H9 (cell line): ENCODE measurements at regions not wholly inside any gene's neighbourhood (a gene's known extent, or its start where the extent isn't known, plus 50 kb on each side); places are given as distances from the start of the nearest gene placed in this dataset.

Experiments
- DNase-seq: peaks from one replicate; pipeline ENCODE4 v3.0.0-alpha.2; 2017
- H2AFZ ChIP-seq: one replicate; pipeline ENCODE4 v1.6.1; 2013; ENCODE audit warnings: mild to moderate bottlenecking, low read length, control low read depth, moderate library complexity
- H2AK5ac ChIP-seq: 2 replicates; pipeline ENCODE4 v1.6.1; 2013; ENCODE audit warnings: low read length, control low read depth, mixed read lengths; ENCODE audit not compliant: insufficient read length
- H2BK120ac ChIP-seq: one replicate; pipeline ENCODE4 v1.6.1; 2013; ENCODE audit warnings: low read depth, mild to moderate bottlenecking, low read length, control low read depth, inconsistent platforms; ENCODE audit not compliant: poor library complexity, severe bottlenecking
- H2BK12ac ChIP-seq: 2 replicates; pipeline ENCODE4 v1.6.1; 2013; ENCODE audit warnings: low read length, control low read depth, mixed read lengths, low read depth; ENCODE audit not compliant: insufficient read length
- H2BK15ac ChIP-seq: 2 replicates; pipeline ENCODE4 v1.6.1; 2013; ENCODE audit warnings: low read depth, low read length, control low read depth
- H2BK20ac ChIP-seq: one replicate; pipeline ENCODE4 v1.6.1; 2013; ENCODE audit warnings: low read depth, mild to moderate bottlenecking, low read length, control low read depth, inconsistent platforms; ENCODE audit not compliant: poor library complexity, severe bottlenecking
- H2BK5ac ChIP-seq: 2 replicates; pipeline ENCODE4 v1.6.1; 2013; ENCODE audit warnings: low read length, control low read depth, mixed read lengths; ENCODE audit not compliant: insufficient read length
- H3K14ac ChIP-seq: 2 replicates; pipeline ENCODE4 v1.6.1; 2013; ENCODE audit warnings: low read length, control low read depth; ENCODE audit not compliant: insufficient read depth
- H3K18ac ChIP-seq: 2 replicates; pipeline ENCODE4 v1.6.1; 2013; ENCODE audit warnings: low read depth, mild to moderate bottlenecking, mixed read lengths, low read length, control low read depth; ENCODE audit not compliant: insufficient read length
- H3K23ac ChIP-seq: 2 replicates; pipeline ENCODE4 v1.6.1; 2013; ENCODE audit warnings: low read length, control low read depth, mixed read lengths, low read depth; ENCODE audit not compliant: insufficient read length
- H3K23me2 ChIP-seq: 2 replicates; pipeline ENCODE4 v1.6.1; 2013; ENCODE audit warnings: low read depth, mild to moderate bottlenecking, mixed read lengths, low read length, control low read depth; ENCODE audit not compliant: insufficient read length, poor library complexity, severe bottlenecking
- H3K27ac ChIP-seq: 2 replicates; pipeline ENCODE4 v1.5.1; 2013; ENCODE audit warnings: low read length, control low read depth, mixed read lengths, low read depth; ENCODE audit not compliant: insufficient read length
- H3K27me3 ChIP-seq: 2 replicates; pipeline ENCODE4 v1.6.1; 2013; ENCODE audit warnings: low read length, control low read depth, inconsistent platforms; ENCODE audit not compliant: insufficient read depth
- H3K4ac ChIP-seq: 2 replicates; pipeline ENCODE4 v1.6.1; 2013; ENCODE audit warnings: low read depth, mild to moderate bottlenecking, control low read depth, inconsistent platforms, low read length, moderate library complexity
- H3K4me1 ChIP-seq: 2 replicates; pipeline ENCODE4 v1.6.1; 2013; ENCODE audit warnings: low read length, control low read depth, inconsistent platforms; ENCODE audit not compliant: insufficient read depth
- H3K4me2 ChIP-seq: 2 replicates; pipeline ENCODE4 v1.6.1; 2013; ENCODE audit warnings: low read length, control low read depth, mixed read lengths; ENCODE audit not compliant: insufficient read length, insufficient read depth
- H3K56ac ChIP-seq: 2 replicates; pipeline ENCODE4 v1.6.1; 2013; ENCODE audit warnings: low read depth, mild to moderate bottlenecking, mixed read lengths, low read length, control low read depth; ENCODE audit not compliant: insufficient read length
- H3K79me1 ChIP-seq: 2 replicates; pipeline ENCODE4 v1.6.1; 2013; ENCODE audit warnings: low read depth, mild to moderate bottlenecking, moderate library complexity, low read length, control low read depth, inconsistent platforms; ENCODE audit not compliant: insufficient read depth, poor library complexity, severe bottlenecking
- H3K79me2 ChIP-seq: 2 replicates; pipeline ENCODE4 v1.6.1; 2013; ENCODE audit warnings: low read length, control low read depth, inconsistent platforms; ENCODE audit not compliant: insufficient read depth
- H3K9ac ChIP-seq: 2 replicates; pipeline ENCODE4 v1.6.1; 2013; ENCODE audit warnings: low read length, control low read depth, mixed read lengths; ENCODE audit not compliant: insufficient read length; ENCODE audit errors: extremely low read depth
- H3K9me3 ChIP-seq: one replicate; pipeline ENCODE4 v1.6.1; 2013; ENCODE audit warnings: low read depth, low read length, inconsistent platforms; ENCODE audit not compliant: control insufficient read depth
- H3T11ph ChIP-seq: one replicate; pipeline ENCODE4 v1.6.1; 2013; ENCODE audit warnings: mild to moderate bottlenecking, low read length, control low read depth, inconsistent platforms
- H4K20me1 ChIP-seq: one replicate; pipeline ENCODE4 v1.6.1; 2013; ENCODE audit not compliant: control insufficient read depth, insufficient read length, insufficient read depth
- H4K5ac ChIP-seq: 2 replicates; pipeline ENCODE4 v1.6.1; 2013; ENCODE audit warnings: low read depth, mild to moderate bottlenecking, mixed read lengths, low read length, control low read depth; ENCODE audit not compliant: insufficient read length
- H4K8ac ChIP-seq: replicated peaks from 2 replicates; pipeline ENCODE4 v1.6.1; 2013; ENCODE audit warnings: low read length, control low read depth, mixed read lengths, low read depth; ENCODE audit not compliant: insufficient read length
- H4K91ac ChIP-seq: 2 replicates; pipeline ENCODE4 v1.6.1; 2013; ENCODE audit warnings: low read depth, mild to moderate bottlenecking, moderate library complexity, mixed read lengths, low read length, control low read depth; ENCODE audit not compliant: insufficient read length
- H3K27ac Mint-ChIP-seq, 3 experiments: 2 replicates in 2 of 3; 3 replicates in 1 of 3; pipeline ENCODE4 v1.8.0; 2020 to 2021; ENCODE audit warnings: mixed read lengths in 3 of 3, mild to moderate bottlenecking in 1 of 3, moderate library complexity in 1 of 3
- H3K27me3 Mint-ChIP-seq: 2 replicates; pipeline ENCODE4 v1.8.0; 2021; ENCODE audit warnings: low read depth, mild to moderate bottlenecking, moderate library complexity, mixed read lengths
- H3K36me3 Mint-ChIP-seq, 3 experiments: 2 replicates in 2 of 3; 3 replicates in 1 of 3; pipeline ENCODE4 v1.8.0; 2020 to 2021; ENCODE audit warnings: low read depth in 3 of 3, mixed read lengths in 3 of 3; ENCODE audit not compliant: insufficient read depth in 1 of 3
- H3K4me1 Mint-ChIP-seq, 2 experiments: 2 replicates each; pipeline ENCODE4 v1.8.0; 2020; ENCODE audit warnings: mixed read lengths in 2 of 2
- H3K4me3 Mint-ChIP-seq, 2 experiments: 2 replicates in 1 of 2; 3 replicates in 1 of 2; pipeline ENCODE4 v1.8.0; 2020 to 2021; ENCODE audit warnings: mild to moderate bottlenecking in 2 of 2, mixed read lengths in 2 of 2, moderate library complexity in 1 of 2
- H3K9me3 Mint-ChIP-seq, 2 experiments: 2 replicates in 1 of 2; 3 replicates in 1 of 2; pipeline ENCODE4 v1.8.0; 2020; ENCODE audit warnings: mild to moderate bottlenecking in 2 of 2, mixed read lengths in 2 of 2, moderate library complexity in 1 of 2
- WGBS: extraction: QIAGEN DNeasy Blood & Tissue Kit; methylation state at CpG from one replicate; pipeline ENCODE4 v1.1.7; 2013; ENCODE audit warnings: missing lambda C conversion rate, low lambda C conversion rate, mixed read lengths; ENCODE audit not compliant: insufficient read length; ENCODE audit errors: extremely low coverage; 5-methylcytosine and 5-hydroxymethylcytosine counted together
- TF ChIP-seq, protein P1 (sequence below): fragments of 200-600 bp; sonication (generic); conservative IDR thresholded peaks from 3 replicates; pipeline ENCODE4 v1.8.0; 2021; ENCODE audit warnings: antibody characterized with exemption, mild to moderate bottlenecking

DNA sequence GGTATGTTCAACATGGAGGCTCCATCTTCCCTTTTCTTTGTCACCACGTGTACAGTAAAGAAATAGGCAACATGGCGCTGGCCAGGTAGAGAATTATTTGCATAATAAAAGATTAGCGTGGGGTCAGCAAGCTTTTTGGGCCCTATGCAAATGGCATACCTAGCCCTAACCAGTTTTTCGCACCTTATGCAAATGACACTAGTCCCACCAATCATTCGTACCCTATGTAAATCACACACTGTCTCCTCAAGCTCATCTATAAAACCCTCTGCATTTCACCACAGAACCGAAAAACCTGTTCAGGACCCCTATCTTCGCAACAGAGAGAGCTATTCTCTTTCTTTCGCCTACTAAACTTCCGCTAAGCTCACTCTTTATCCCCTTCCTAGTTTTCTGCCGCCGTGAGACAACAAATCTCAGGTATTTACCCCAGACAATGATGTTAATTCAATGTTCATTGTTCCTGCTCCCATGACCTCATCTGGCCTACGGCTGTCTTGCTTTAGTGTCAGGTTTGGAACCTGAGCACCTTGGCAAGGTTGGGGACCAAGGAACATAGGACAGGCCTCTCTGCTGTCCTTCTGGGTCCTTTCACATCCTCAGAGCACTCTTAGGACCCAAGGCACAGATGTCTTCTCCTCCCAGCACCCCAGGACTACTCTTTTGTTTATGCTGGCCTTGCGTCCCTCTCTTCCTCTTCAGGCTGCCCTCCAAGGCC is 180.7 kb upstream of the RAI14 start:
- Mint-ChIP-seq H3K27me3 (peaks cover 7% of the 10 kb centered on the region), H3K4me3 (peak overlapping the region; percentile 21 to 49; a peak in 3 of 5 replicates), H3K27ac (peak overlapping the region; percentile 98 to 99 (median 99)), H3K36me3 (peaks cover 0 to 21% (median 2%) of the 10 kb centered on the region in 3 experiments; a peak in 3 of 7 replicates), H3K4me1 (peaks cover 21 to 28% of the 10 kb centered on the region in 2 experiments), H3K9me3 (peaks cover 5 to 12% of the 10 kb centered on the region in 2 experiments; a peak in 3 of 5 replicates)
- Histone ChIP-seq H3K79me2 (no peaks in the 10 kb centered on the region), H3K27me3 (no peaks in the 10 kb centered on the region), H2BK20ac (no peak overlapping the region), H3K79me1 (no peaks in the 10 kb centered on the region), H3K14ac (peak overlapping the region; percentile 83; the same call in 1 of the 2 replicates), H2BK15ac (no peak overlapping the region), H2AFZ (no peak overlapping the region), H3K9ac (peak overlapping the region; percentile 11), H3K23ac (no peak overlapping the region), H4K5ac (peak overlapping the region; percentile 77), H2BK12ac (peak overlapping the region; percentile 2), H2BK120ac (peak overlapping the region; percentile 97), H3K4ac (peak overlapping the region; percentile 77), H3K27ac (peak overlapping the region; percentile 97), H4K91ac (peak overlapping the region; percentile 34), H3K9me3 (no peaks in the 10 kb centered on the region), H3K56ac (no peak overlapping the region), H2BK5ac (peak overlapping the region; percentile 56), H2AK5ac (peak overlapping the region; percentile 44), H4K20me1 (no peaks in the 10 kb centered on the region), H3K4me1 (peaks cover 5% of the 10 kb centered on the region; the same call in 1 of the 2 replicates), H3K23me2 (no peaks in the 10 kb centered on the region), H3K4me2 (peak overlapping the region; percentile 61), H3K18ac (peak overlapping the region; percentile 89), H4K8ac (no peak overlapping the region), H3T11ph (peak overlapping the region; percentile 98)
- peak; percentile 88 for DNase-seq
- no CpG with 5 or more reads among the region's 13 CpGs for WGBS
- TF ChIP-seq, protein P1, sequence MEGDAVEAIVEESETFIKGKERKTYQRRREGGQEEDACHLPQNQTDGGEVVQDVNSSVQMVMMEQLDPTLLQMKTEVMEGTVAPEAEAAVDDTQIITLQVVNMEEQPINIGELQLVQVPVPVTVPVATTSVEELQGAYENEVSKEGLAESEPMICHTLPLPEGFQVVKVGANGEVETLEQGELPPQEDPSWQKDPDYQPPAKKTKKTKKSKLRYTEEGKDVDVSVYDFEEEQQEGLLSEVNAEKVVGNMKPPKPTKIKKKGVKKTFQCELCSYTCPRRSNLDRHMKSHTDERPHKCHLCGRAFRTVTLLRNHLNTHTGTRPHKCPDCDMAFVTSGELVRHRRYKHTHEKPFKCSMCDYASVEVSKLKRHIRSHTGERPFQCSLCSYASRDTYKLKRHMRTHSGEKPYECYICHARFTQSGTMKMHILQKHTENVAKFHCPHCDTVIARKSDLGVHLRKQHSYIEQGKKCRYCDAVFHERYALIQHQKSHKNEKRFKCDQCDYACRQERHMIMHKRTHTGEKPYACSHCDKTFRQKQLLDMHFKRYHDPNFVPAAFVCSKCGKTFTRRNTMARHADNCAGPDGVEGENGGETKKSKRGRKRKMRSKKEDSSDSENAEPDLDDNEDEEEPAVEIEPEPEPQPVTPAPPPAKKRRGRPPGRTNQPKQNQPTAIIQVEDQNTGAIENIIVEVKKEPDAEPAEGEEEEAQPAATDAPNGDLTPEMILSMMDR = no peak
